Karpas-422 (cell line): ENCODE measurements at regions not wholly inside any gene's neighbourhood (a gene's known extent, or its start where the extent isn't known, plus 50 kb on each side); places are given as distances from the start of the nearest gene placed in this dataset.

ENCODE experiments used
- DNase-seq: peaks from one replicate; pipeline ENCODE4 v3.0.0-alpha.2; 2015
- H2AFZ ChIP-seq: fragments of 200-600 bp; sonication (generic); 2 replicates; pipeline ENCODE4 v1.6.1; 2014; ENCODE audit warnings: antibody characterized with exemption, low read length, mixed read lengths
- H3K27ac ChIP-seq: fragments of 200-600 bp; sonication (generic); 2 replicates; pipeline ENCODE4 v1.5.1; 2014; ENCODE audit warnings: mild to moderate bottlenecking, low read length, moderate library complexity
- H3K27me3 ChIP-seq: fragments of 200-600 bp; sonication (generic); 2 replicates; pipeline ENCODE4 v1.6.1; 2014; ENCODE audit warnings: low read length, mixed read lengths
- H3K36me3 ChIP-seq: fragments of 200-600 bp; sonication (generic); 2 replicates; pipeline ENCODE4 v1.6.1; 2014; ENCODE audit warnings: low read length, mixed read lengths; ENCODE audit not compliant: insufficient read depth
- H3K4me1 ChIP-seq: fragments of 200-600 bp; sonication (generic); 2 replicates; pipeline ENCODE4 v1.6.1; 2014; ENCODE audit warnings: mild to moderate bottlenecking, low read length, mixed read lengths
- H3K4me2 ChIP-seq: fragments of 200-600 bp; sonication (generic); 2 replicates; pipeline ENCODE4 v1.6.1; 2014; ENCODE audit warnings: low read length, low read depth, mild to moderate bottlenecking; ENCODE audit not compliant: poor library complexity, severe bottlenecking
- H3K4me3 ChIP-seq: fragments of 200-600 bp; sonication (generic); 2 replicates; pipeline ENCODE4 v1.5.1; 2014; ENCODE audit warnings: mild to moderate bottlenecking, antibody characterized with exemption, low read length, mixed read lengths
- H3K79me2 ChIP-seq: fragments of 200-600 bp; sonication (generic); 2 replicates; pipeline ENCODE4 v1.6.1; 2014; ENCODE audit warnings: mild to moderate bottlenecking, low read length, mixed read lengths
- H3K9ac ChIP-seq: fragments of 200-600 bp; sonication (generic); 2 replicates; pipeline ENCODE4 v1.6.0; 2014; ENCODE audit warnings: low read length
- H3K9me2 ChIP-seq: fragments of 200-600 bp; sonication (generic), shearing (Covaris generic); replicated peaks from 2 replicates; pipeline ENCODE4 v1.6.0; 2014; ENCODE audit warnings: mild to moderate bottlenecking, low read length, moderate library complexity; ENCODE audit not compliant: insufficient read depth
- H3K9me3 ChIP-seq: fragments of 300-700, 200-600 bp; sonication (generic); 2 replicates; pipeline ENCODE4 v1.6.1; 2014; ENCODE audit warnings: low read length, mixed read lengths
- H4K20me1 ChIP-seq: fragments of 200-600 bp; sonication (generic); 2 replicates; pipeline ENCODE4 v1.6.1; 2014; ENCODE audit warnings: mild to moderate bottlenecking, antibody characterized with exemption, low read length, low read depth; ENCODE audit not compliant: insufficient read depth

DNA sequence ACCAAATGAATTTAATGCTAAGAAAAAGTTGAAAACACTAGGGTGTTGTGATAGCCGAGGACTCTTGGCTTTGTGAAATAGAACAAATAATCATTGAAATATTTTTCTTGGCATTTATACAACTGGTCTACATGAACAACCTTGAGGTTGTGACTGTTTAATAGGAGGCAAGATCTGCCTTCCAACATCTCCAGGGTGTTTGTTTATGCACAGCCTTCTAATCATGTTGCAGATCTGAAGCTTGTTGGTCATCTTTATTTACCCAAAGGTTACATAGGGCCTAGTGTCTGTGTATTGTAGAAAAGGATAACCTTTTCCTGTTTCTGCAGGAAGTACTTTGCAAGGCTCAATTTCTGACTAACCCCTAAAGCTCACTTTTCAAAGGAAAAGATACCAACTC lies 65.2 kb upstream of the RANBP3L start:
- Histone ChIP-seq H3K36me3 (no peaks in the 10 kb centered on the region), H3K4me2 (no peak overlapping the region), H3K4me1 (no peaks in the 10 kb centered on the region), H2AFZ (no peak overlapping the region), H4K20me1 (no peaks in the 10 kb centered on the region), H3K27ac (no peak overlapping the region), H3K9me3 (no peaks in the 10 kb centered on the region), H3K27me3 (no peaks in the 10 kb centered on the region), H3K4me3 (no peak overlapping the region), H3K9ac (no peak overlapping the region), H3K79me2 (no peaks in the 10 kb centered on the region), H3K9me2 (no peaks in the 10 kb centered on the region)
- DNase-seq: no peak

DNA sequence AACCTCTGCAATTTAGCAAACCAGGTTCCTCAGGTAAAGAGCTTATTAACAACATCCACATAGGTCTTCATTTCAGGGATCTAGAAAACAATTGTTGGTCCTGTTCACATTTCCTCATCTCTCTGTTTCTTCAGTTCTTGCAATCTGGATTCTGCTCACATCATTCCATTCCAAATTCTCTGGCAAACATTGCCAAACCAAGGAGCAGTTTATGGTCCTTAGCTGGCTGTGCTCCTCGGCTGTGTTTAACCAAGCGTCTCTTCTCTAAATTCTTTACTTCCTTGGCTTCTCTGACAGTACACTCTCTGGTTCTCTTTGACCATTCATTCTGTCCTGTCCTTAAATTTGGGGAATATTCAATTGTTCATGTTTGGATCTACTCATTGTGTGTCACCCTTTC lies 65.8 kb upstream of the RANBP3L start:
- Histone ChIP-seq H3K4me3 (no peak overlapping the region), H3K4me1 (no peaks in the 10 kb centered on the region), H3K9me3 (no peaks in the 10 kb centered on the region), H3K9ac (no peak overlapping the region), H3K4me2 (no peak overlapping the region), H3K79me2 (no peaks in the 10 kb centered on the region), H3K27ac (no peak overlapping the region), H2AFZ (no peak overlapping the region), H3K36me3 (no peaks in the 10 kb centered on the region), H3K27me3 (no peaks in the 10 kb centered on the region), H4K20me1 (no peaks in the 10 kb centered on the region), H3K9me2 (no peaks in the 10 kb centered on the region)
- no peak for DNase-seq

DNA sequence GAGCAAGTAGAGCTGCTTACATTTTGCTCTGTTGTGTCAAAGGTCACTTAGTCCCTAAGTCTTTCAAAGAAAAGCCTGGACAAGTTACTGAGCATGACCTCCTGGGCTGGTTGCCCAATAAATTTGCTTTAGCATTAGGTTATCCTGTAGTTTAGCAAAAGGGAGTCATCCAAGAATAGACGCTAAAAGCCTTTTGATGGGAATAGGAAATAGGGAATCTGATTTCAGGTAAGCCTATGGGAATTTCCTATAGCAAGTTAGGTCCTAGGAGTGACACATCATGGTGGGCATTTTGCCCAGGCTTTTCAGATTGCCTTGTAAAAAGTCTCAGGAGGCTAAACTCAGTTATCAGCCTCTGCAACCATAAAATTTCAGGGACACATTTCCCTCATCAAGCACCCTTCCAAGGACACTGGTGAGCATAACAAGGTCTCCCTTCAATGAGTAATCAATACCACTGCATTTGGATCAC lies 67.6 kb upstream of the RANBP3L start:
- Histone ChIP-seq H3K27ac (no peak overlapping the region), H3K4me3 (no peak overlapping the region), H3K36me3 (no peaks in the 10 kb centered on the region), H3K79me2 (no peaks in the 10 kb centered on the region), H3K27me3 (no peaks in the 10 kb centered on the region), H3K9ac (no peak overlapping the region), H3K4me2 (no peak overlapping the region), H3K9me3 (no peaks in the 10 kb centered on the region), H3K9me2 (no peaks in the 10 kb centered on the region), H3K4me1 (no peaks in the 10 kb centered on the region), H2AFZ (no peak overlapping the region), H4K20me1 (no peaks in the 10 kb centered on the region)
- DNase-seq: no peak

DNA sequence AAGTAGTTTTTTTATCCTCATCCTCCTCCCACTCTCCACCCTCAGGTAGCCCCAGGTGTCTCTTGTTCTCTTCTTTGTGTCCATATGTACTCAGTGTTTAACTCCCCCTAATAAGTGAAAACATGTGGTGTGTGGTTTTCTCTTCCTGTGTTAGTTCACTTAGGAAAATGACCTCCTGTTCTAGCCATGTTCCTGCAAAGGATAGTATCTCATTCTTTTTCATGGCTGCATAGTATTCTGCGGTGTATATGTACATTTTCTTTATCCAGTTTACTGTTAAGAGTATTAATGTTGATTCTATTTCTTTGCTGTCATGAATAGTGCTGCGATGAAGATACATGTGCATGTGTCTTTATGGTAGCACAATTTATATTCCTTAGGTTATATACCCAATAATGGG lies 68.4 kb upstream of the RANBP3L start:
- Histone ChIP-seq H3K9me3 (no peaks in the 10 kb centered on the region), H3K4me1 (no peaks in the 10 kb centered on the region), H4K20me1 (no peaks in the 10 kb centered on the region), H3K4me2 (no peak overlapping the region), H2AFZ (no peak overlapping the region), H3K9ac (no peak overlapping the region), H3K27ac (no peak overlapping the region), H3K36me3 (no peaks in the 10 kb centered on the region), H3K27me3 (no peaks in the 10 kb centered on the region), H3K4me3 (no peak overlapping the region), H3K79me2 (no peaks in the 10 kb centered on the region), H3K9me2 (no peaks in the 10 kb centered on the region)
- DNase-seq: no peak

DNA sequence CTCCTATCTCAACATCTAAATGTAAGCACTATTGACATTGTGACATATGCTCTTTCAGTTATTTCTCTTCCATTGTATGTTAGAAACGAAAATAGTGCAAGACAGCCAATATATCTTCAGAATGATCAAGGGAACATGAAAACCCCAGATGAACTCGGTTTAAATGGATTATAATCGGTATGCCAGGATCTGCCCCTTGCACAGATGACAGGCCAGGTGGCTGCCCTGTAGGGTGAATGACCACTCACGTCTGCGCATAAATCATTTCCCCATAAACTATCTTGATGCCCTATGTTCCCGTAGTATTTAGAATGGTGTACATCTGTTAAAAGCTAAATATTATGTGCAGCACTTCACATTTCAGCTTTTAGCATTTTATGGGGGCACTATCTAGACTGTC lies 69.7 kb upstream of the RANBP3L start:
- Histone ChIP-seq H3K4me1 (no peaks in the 10 kb centered on the region), H3K27ac (no peak overlapping the region), H2AFZ (no peak overlapping the region), H3K4me3 (no peak overlapping the region), H3K4me2 (no peak overlapping the region), H3K27me3 (no peaks in the 10 kb centered on the region), H3K36me3 (no peaks in the 10 kb centered on the region), H3K9ac (no peak overlapping the region), H3K79me2 (no peaks in the 10 kb centered on the region), H3K9me2 (no peaks in the 10 kb centered on the region), H3K9me3 (no peaks in the 10 kb centered on the region), H4K20me1 (no peaks in the 10 kb centered on the region)
- DNase-seq: no peak

DNA sequence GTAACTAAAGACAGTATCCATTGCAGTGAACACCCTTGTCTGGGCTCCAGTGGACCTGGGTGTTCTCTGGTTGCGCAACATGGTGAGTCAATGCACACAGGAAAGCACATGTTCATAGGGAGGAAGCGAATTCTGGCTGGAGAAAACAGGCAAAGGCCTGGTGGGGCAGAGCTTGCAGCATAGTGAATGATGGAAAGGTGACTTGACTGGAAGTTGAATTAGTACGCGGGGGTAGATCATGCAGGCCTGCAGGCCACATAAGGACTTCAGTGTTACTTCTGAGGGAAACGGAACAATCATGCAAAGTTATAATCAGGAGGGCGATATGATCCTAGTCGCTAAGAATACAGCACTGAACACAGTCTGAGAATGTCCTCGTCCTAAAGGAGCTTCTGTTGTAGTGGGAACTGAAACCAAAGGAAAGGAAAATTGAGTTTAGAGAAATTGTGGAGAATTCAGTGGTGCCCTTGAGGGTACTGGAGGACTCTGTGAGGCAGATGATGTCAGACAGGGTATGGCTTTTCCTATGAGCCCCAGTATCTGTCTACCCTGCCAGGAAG lies 71.9 kb upstream of the RANBP3L start:
- H3K9me3 ChIP-seq: no peaks in the 10 kb centered on the region
- H3K4me2 ChIP-seq: no peak overlapping the region
- H3K27ac ChIP-seq: no peak overlapping the region
- H3K27me3 ChIP-seq: no peaks in the 10 kb centered on the region
- H3K79me2 ChIP-seq: no peaks in the 10 kb centered on the region
- no peak overlapping the region for H3K4me3 ChIP-seq
- no peaks in the 10 kb centered on the region for H3K9me2 ChIP-seq
- H4K20me1 ChIP-seq: no peaks in the 10 kb centered on the region
- H3K9ac ChIP-seq: no peak overlapping the region
- no peak overlapping the region for H2AFZ ChIP-seq
- no peaks in the 10 kb centered on the region for H3K36me3 ChIP-seq
- DNase-seq: no peak
- no peaks in the 10 kb centered on the region for H3K4me1 ChIP-seq

DNA sequence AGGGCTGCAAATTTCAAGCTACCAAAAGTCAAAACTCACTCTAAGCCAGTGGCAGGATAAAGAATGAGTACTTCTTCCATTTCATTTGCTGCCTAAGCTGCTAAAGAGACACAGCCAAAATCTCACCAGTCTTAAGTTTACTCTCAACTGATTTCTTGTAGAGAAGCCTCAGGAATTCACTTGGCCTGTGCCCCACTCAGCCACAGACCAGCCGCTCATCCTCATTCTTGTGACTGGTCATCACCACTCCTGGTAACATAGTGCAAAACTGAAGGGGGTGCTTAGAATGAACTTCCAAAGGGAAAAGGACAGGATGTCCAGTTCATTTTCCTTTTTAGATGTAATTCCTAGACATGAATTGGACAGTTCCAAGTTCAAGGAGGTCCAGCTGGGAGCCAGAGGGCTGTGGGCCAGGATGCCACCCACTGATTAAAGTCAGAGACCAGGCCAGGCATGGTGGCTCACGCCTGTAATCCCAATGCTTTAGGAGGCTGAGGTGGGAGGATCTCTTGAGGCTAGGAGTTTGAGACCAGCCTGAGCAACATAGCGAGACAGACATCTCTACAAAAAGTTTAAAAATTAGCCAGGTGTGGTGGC lies 72.7 kb upstream of the RANBP3L start:
- no peaks in the 10 kb centered on the region for H3K27me3 ChIP-seq
- H3K9me3 ChIP-seq: no peaks in the 10 kb centered on the region
- H4K20me1 ChIP-seq: no peaks in the 10 kb centered on the region
- no peak overlapping the region for H3K9ac ChIP-seq
- no peak overlapping the region for H2AFZ ChIP-seq
- H3K27ac ChIP-seq: no peak overlapping the region
- H3K4me1 ChIP-seq: no peaks in the 10 kb centered on the region
- DNase-seq: no peak
- H3K4me3 ChIP-seq: no peak overlapping the region
- no peak overlapping the region for H3K4me2 ChIP-seq
- no peaks in the 10 kb centered on the region for H3K36me3 ChIP-seq
- H3K9me2 ChIP-seq: no peaks in the 10 kb centered on the region
- H3K79me2 ChIP-seq: no peaks in the 10 kb centered on the region

DNA sequence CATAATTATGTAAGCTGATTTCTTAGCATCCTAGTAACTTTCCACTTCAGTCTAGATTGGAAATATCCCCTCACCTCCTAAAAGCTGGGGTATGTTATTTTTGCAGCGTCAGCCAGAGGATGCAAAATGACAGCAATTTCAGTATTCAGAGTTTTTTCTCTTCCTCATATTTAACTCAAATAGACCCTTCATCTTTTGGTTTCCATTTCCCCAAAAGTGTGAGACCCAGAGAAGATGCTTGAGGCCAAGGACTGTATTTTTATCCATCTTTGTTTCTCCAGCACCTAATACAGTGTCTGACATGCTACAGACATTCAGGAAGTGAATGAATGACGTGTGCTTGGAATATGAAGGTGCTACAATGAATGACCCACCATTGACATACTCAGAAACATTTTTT lies 75.5 kb upstream of the RANBP3L start:
- Histone ChIP-seq H3K9me3 (no peaks in the 10 kb centered on the region), H3K79me2 (no peaks in the 10 kb centered on the region), H4K20me1 (no peaks in the 10 kb centered on the region), H3K36me3 (no peaks in the 10 kb centered on the region), H3K27ac (no peak overlapping the region), H3K4me3 (no peak overlapping the region), H3K9me2 (no peaks in the 10 kb centered on the region), H2AFZ (no peak overlapping the region), H3K4me2 (no peak overlapping the region), H3K4me1 (no peaks in the 10 kb centered on the region), H3K9ac (no peak overlapping the region), H3K27me3 (no peaks in the 10 kb centered on the region)
- DNase-seq: no peak
